Hindlimb muscle (tissue), 1 donor: ENCODE measurements at regions not wholly inside any gene's neighbourhood (a gene's known extent, or its start where the extent isn't known, plus 50 kb on each side); places are given as distances from the start of the nearest gene placed in this dataset.
A peak's percentile ranks its signal among the peaks of the same experiment; 100 is the strongest.

Experiments used
- DNase-seq: peaks from one replicate; pipeline ENCODE4 v3.0.0-alpha.2; 2013

GRCh38 chr10:33455029-33455428, 120.6 kb upstream of the NRP1 start:
- no peak for DNase-seq

- DNase-seq = no peak
Measured at GRCh38 chr10:33454554-33454953, 120.1 kb upstream of the NRP1 start.

GRCh38 chr10:33453081-33454025, 118.9 kb upstream of the NRP1 start:
- no peak for DNase-seq

- DNase-seq = no peak
Measured at GRCh38 chr10:33448421-33449140, 114.1 kb upstream of the NRP1 start.

GRCh38 chr10:33441561-33441960, 107.1 kb upstream of the NRP1 start:
- DNase-seq = no peak

- DNase-seq = no peak
Measured at GRCh38 chr10:33434933-33435332, 100.5 kb upstream of the NRP1 start.

GRCh38 chr10:33428682-33429081, 94.2 kb upstream of the NRP1 start:
- peak; percentile 43 for DNase-seq

- peak; percentile 69 for DNase-seq
Measured at GRCh38 chr10:33423154-33423529, 88.7 kb upstream of the NRP1 start.

GRCh38 chr10:33422471-33423153, 88.1 kb upstream of the NRP1 start:
- DNase-seq = no peak

- peak; percentile 42 for DNase-seq
Measured at GRCh38 chr10:33421789-33422462, 87.5 kb upstream of the NRP1 start.

- DNase-seq = no peak
Measured at GRCh38 chr10:33419311-33419710, 84.8 kb upstream of the NRP1 start.

- DNase-seq = no peak
Measured at GRCh38 chr10:33418301-33418700, 83.8 kb upstream of the NRP1 start.

GRCh38 chr10:33416691-33417090, 82.2 kb upstream of the NRP1 start:
- no peak for DNase-seq

GRCh38 chr10:33416209-33416608, 81.7 kb upstream of the NRP1 start:
- no peak for DNase-seq

GRCh38 chr10:33414841-33415240, 80.4 kb upstream of the NRP1 start:
- no peak for DNase-seq

- no peak for DNase-seq
Measured at GRCh38 chr10:33412653-33413361, 78.3 kb upstream of the NRP1 start.

GRCh38 chr10:33412241-33412640, 77.8 kb upstream of the NRP1 start:
- no peak for DNase-seq

GRCh38 chr10:33410860-33411234, 76.4 kb upstream of the NRP1 start:
- no peak for DNase-seq

- no peak for DNase-seq
Measured at GRCh38 chr10:33410096-33410859, 75.8 kb upstream of the NRP1 start.

- no peak for DNase-seq
Measured at GRCh38 chr10:33406596-33406995, 72.1 kb upstream of the NRP1 start.
